ENCODE measurements at regions not wholly inside any gene's neighbourhood (a gene's known extent, or its start where the extent isn't known, plus 50 kb on each side); places are given as distances from the start of the nearest gene placed in this dataset.

DNA sequence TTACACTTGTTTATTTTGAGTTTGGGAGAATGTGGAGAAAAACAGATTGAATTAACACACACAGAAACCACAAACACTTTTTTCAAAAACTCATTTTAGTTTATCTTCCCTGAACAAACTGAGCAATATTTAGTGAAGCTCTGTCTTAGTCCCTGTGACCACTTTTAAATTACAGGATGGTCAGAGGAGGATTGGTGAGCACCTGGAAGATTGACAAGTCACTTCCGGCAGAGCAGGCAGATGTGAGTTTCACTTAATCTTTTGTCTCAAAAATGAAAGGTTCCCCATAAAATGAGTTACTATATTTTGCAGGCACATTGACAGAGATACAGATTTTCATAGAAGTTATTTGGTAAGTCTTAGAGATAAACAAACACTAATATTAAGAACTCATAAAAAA is 970.1 kb downstream of the ADGRL3 start:
- FAIRE-seq (no peak), DNase-seq (ENCODE audit: low read depth, low spot score) (no peak)
- H3K36me3 ChIP-seq (ENCODE audit: control insufficient read depth in 2 of 2, extremely low read depth in 1 of 2, insufficient read depth in 2 of 2, low read length in 2 of 2): no peaks in the 10 kb centered on the region
- no peaks in the 10 kb centered on the region for H4K20me1 ChIP-seq (ENCODE audit: control insufficient read depth, extremely low read depth, insufficient read depth, low read length)
- H3K79me2 ChIP-seq (ENCODE audit: control insufficient read depth, insufficient read depth, low read length): no peaks in the 10 kb centered on the region
- no peak overlapping the region for H3K4me3 ChIP-seq (ENCODE audit: control insufficient read depth in 2 of 3, extremely low read depth in 1 of 3, insufficient read depth in 2 of 3, low read depth in 1 of 3, low read length in 3 of 3)
- H3K9ac ChIP-seq (ENCODE audit: control insufficient read depth, extremely low read depth, insufficient read depth, low read length): no peak overlapping the region
- dilution Hi-C loops (cut with MboI; ENCODE audit: extremely low pct_ligation_motif_present, low sequenced_read_pairs): no loop called here
- H3K27me3 ChIP-seq (ENCODE audit: control insufficient read depth, extremely low read depth, insufficient read depth, low read length): no peaks in the 10 kb centered on the region
- no peak overlapping the region for H3K4me2 ChIP-seq (ENCODE audit: control insufficient read depth, extremely low read depth, insufficient read depth, low read depth, low read length)
- no peaks in the 10 kb centered on the region for H3K9me1 ChIP-seq (ENCODE audit: control insufficient read depth, extremely low read depth, insufficient read depth, low read length)
- no peaks in the 10 kb centered on the region for H3K9me3 ChIP-seq (ENCODE audit: control insufficient read depth, low read depth, low read length)
- H3K4me1 ChIP-seq (ENCODE audit: control insufficient read depth, extremely low read depth, insufficient read depth, low read length): no peaks in the 10 kb centered on the region
- TF ChIP-seq EZH2 (IDR thresholded peaks at IDR 0.05; ENCODE audit: low read length): no peak
- TF ChIP-seq, protein P1, sequence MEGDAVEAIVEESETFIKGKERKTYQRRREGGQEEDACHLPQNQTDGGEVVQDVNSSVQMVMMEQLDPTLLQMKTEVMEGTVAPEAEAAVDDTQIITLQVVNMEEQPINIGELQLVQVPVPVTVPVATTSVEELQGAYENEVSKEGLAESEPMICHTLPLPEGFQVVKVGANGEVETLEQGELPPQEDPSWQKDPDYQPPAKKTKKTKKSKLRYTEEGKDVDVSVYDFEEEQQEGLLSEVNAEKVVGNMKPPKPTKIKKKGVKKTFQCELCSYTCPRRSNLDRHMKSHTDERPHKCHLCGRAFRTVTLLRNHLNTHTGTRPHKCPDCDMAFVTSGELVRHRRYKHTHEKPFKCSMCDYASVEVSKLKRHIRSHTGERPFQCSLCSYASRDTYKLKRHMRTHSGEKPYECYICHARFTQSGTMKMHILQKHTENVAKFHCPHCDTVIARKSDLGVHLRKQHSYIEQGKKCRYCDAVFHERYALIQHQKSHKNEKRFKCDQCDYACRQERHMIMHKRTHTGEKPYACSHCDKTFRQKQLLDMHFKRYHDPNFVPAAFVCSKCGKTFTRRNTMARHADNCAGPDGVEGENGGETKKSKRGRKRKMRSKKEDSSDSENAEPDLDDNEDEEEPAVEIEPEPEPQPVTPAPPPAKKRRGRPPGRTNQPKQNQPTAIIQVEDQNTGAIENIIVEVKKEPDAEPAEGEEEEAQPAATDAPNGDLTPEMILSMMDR (optimal IDR thresholded peaks at IDR 0.05 in 1 of 3, IDR thresholded peaks at IDR 0.05 in 1 of 3, conservative IDR thresholded peaks at IDR 0.05 in 1 of 3; ENCODE audit: extremely low read depth in 1 of 3, insufficient read depth in 2 of 3, low read length in 3 of 3): no peak
- H3K27ac ChIP-seq (ENCODE audit: control insufficient read depth, insufficient read depth, low read length): no peak overlapping the region
- H2AFZ ChIP-seq (ENCODE audit: control insufficient read depth, low read length): no peak overlapping the region

DNA sequence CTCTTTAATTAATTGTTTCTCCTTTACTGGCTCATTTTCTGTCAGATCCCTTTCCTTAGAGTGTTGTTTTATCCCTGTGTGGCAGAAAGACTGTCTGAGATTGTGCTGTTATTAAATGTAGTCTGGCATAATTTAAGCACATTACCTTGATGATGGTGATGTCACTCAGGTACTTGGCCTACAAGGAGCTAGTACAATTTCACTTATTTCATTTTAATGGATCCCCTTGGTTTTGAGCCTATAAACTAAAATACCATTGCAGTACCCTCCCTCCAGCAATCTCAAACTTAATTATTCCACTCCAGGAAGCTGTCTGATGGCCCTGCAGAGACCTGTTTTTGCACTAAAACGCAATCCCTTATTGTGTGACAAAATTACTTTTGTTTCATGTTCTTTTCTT is 968.6 kb downstream of the ADGRL3 start:
- Histone ChIP-seq H3K9me1 (ENCODE audit: control insufficient read depth, extremely low read depth, insufficient read depth, low read length) (no peaks in the 10 kb centered on the region), H4K20me1 (ENCODE audit: control insufficient read depth, extremely low read depth, insufficient read depth, low read length) (no peaks in the 10 kb centered on the region), H3K27ac (ENCODE audit: control insufficient read depth, insufficient read depth, low read length) (no peak overlapping the region), H3K4me2 (ENCODE audit: control insufficient read depth, extremely low read depth, insufficient read depth, low read depth, low read length) (no peak overlapping the region), H3K79me2 (ENCODE audit: control insufficient read depth, insufficient read depth, low read length) (no peaks in the 10 kb centered on the region), H3K36me3 (ENCODE audit: control insufficient read depth in 2 of 2, extremely low read depth in 1 of 2, insufficient read depth in 2 of 2, low read length in 2 of 2) (no peaks in the 10 kb centered on the region), H3K4me3 (ENCODE audit: control insufficient read depth in 2 of 3, extremely low read depth in 1 of 3, insufficient read depth in 2 of 3, low read depth in 1 of 3, low read length in 3 of 3) (no peak overlapping the region), H2AFZ (ENCODE audit: control insufficient read depth, low read length) (no peak overlapping the region), H3K4me1 (ENCODE audit: control insufficient read depth, extremely low read depth, insufficient read depth, low read length) (no peaks in the 10 kb centered on the region), H3K27me3 (ENCODE audit: control insufficient read depth, extremely low read depth, insufficient read depth, low read length) (no peaks in the 10 kb centered on the region), H3K9me3 (ENCODE audit: control insufficient read depth, low read depth, low read length) (no peaks in the 10 kb centered on the region), H3K9ac (ENCODE audit: control insufficient read depth, extremely low read depth, insufficient read depth, low read length) (no peak overlapping the region)
- DNase-seq (ENCODE audit: low read depth, low spot score): no peak
- dilution Hi-C loops (cut with MboI; ENCODE audit: extremely low pct_ligation_motif_present, low sequenced_read_pairs): no loop called here
- FAIRE-seq: no peak
- TF ChIP-seq, protein P1 (optimal IDR thresholded peaks at IDR 0.05 in 1 of 3, IDR thresholded peaks at IDR 0.05 in 1 of 3, conservative IDR thresholded peaks at IDR 0.05 in 1 of 3; ENCODE audit: extremely low read depth in 1 of 3, insufficient read depth in 2 of 3, low read length in 3 of 3): no peak
- no peak for TF ChIP-seq EZH2 (IDR thresholded peaks at IDR 0.05; ENCODE audit: low read length)

All from keratinocyte (primary cell).